PC-3 (cell line): ENCODE measurements at regions not wholly inside any gene's neighbourhood (a gene's known extent, or its start where the extent isn't known, plus 50 kb on each side); places are given as distances from the start of the nearest gene placed in this dataset.

Source experiments
- CTCF ChIP-seq: fragments of 300-600 bp; sonication (generic); conservative IDR thresholded peaks from 2 replicates; pipeline ENCODE4 v1.5.1; 2017; ENCODE audit warnings: antibody characterized with exemption, low read depth, mild to moderate bottlenecking, low read length
- EZH2phosphoT487 ChIP-seq: fragments of 300-600 bp; sonication (generic); IDR thresholded peaks from 2 replicates; pipeline ENCODE4 v1.6.1; 2018; ENCODE audit warnings: mild to moderate bottlenecking, antibody characterized with exemption, low read length, borderline replicate concordance

GRCh38 chr9:135173066-135173465, 85.6 kb downstream of the OLFM1 start:
- no peak for TF ChIP-seq CTCF
- TF ChIP-seq EZH2phosphoT487: no peak
